ENCODE measurements at regions not wholly inside any gene's neighbourhood (a gene's known extent, or its start where the extent isn't known, plus 50 kb on each side); places are given as distances from the start of the nearest gene placed in this dataset.
"Not testable (repeated sequence)": the region's sequence is repeated elsewhere in the genome, so short reads cannot be mapped to it uniquely, and the experiment has no call there.

- H3K4me3 ChIP-seq (ENCODE audit: low read length); H3K9me3 ChIP-seq (ENCODE audit: low read length); H3K9me2 ChIP-seq (ENCODE audit: insufficient read depth, low read length); H2AFZ ChIP-seq (ENCODE audit: low read depth, low read length); H3K4me2 ChIP-seq (ENCODE audit: low read length); H3K27me3 ChIP-seq (ENCODE audit: insufficient read depth, low read depth, low read length); H3K9ac ChIP-seq (ENCODE audit: low read length); H3K36me3 ChIP-seq (ENCODE audit: insufficient read depth, low read length); H3F3A ChIP-seq (ENCODE audit: insufficient read depth, low read length, poor library complexity, severe bottlenecking); H3K79me2 ChIP-seq (replicated peaks; ENCODE audit: insufficient read depth, low read length); H3K27ac ChIP-seq (ENCODE audit: low read length); H4K20me1 ChIP-seq (ENCODE audit: insufficient read depth): not testable (repeated sequence)
These were observed 86.1 kb upstream of the LRPAP1 start for GRCh38 chr4:3618341-3618740.

- TF ChIP-seq MXI1 (conservative IDR thresholded peaks at IDR 0.05; ENCODE audit: poor library complexity, severe bottlenecking) (no peak), SMC3 (conservative IDR thresholded peaks at IDR 0.05; ENCODE audit: poor library complexity) (no peak), POLR2AphosphoS5 (IDR thresholded peaks at IDR 0.05) (no peak), CTCF (IDR thresholded peaks at IDR 0.05; ENCODE audit: poor library complexity, severe bottlenecking) (no peak), REST (IDR thresholded peaks at IDR 0.05; ENCODE audit: borderline replicate concordance) (no peak), TAF1 (IDR thresholded peaks at IDR 0.05; ENCODE audit: low read depth) (no peak), EZH2 (IDR thresholded peaks at IDR 0.05; ENCODE audit: borderline replicate concordance, insufficient read depth, low read length, poor library complexity, severe bottlenecking) (no peak), EP300 (conservative IDR thresholded peaks at IDR 0.05; ENCODE audit: poor library complexity, severe bottlenecking) (no peak), RAD21 (conservative IDR thresholded peaks at IDR 0.05) (no peak)
- no peaks in the 10 kb centered on the region for H3K9me3 ChIP-seq (ENCODE audit: low read length)
- H3K9ac ChIP-seq (ENCODE audit: low read length): no peak overlapping the region
- H2AFZ ChIP-seq (ENCODE audit: low read depth, low read length): no peak overlapping the region
- H3K9me2 ChIP-seq (ENCODE audit: insufficient read depth, low read length): no peaks in the 10 kb centered on the region
- no peak overlapping the region for H3K4me2 ChIP-seq (ENCODE audit: low read length)
- no peaks in the 10 kb centered on the region for H3K36me3 ChIP-seq (ENCODE audit: insufficient read depth, low read length)
- H4K20me1 ChIP-seq (ENCODE audit: insufficient read depth): no peaks in the 10 kb centered on the region
- no peaks in the 10 kb centered on the region for H3F3A ChIP-seq (ENCODE audit: insufficient read depth, low read length, poor library complexity, severe bottlenecking)
- H3K27ac ChIP-seq (ENCODE audit: low read length): no peak overlapping the region
- no peak overlapping the region for H3K4me3 ChIP-seq (ENCODE audit: low read length)
- no peaks in the 10 kb centered on the region for H3K79me2 ChIP-seq (replicated peaks; ENCODE audit: insufficient read depth, low read length)
- H3K27me3 ChIP-seq (ENCODE audit: insufficient read depth, low read depth, low read length): no peaks in the 10 kb centered on the region
These were observed 83.4 kb upstream of the LRPAP1 start for GRCh38 chr4:3615386-3616286.

All from neural cell (in vitro differentiated cells).